GM12878 (cell line): ENCODE measurements at regions not wholly inside any gene's neighbourhood (a gene's known extent, or its start where the extent isn't known, plus 50 kb on each side); places are given as distances from the start of the nearest gene placed in this dataset.

Source experiments
- ATAC-seq: fragments of 200-7000 bp; cut with Tn5 transposase; 3 replicates; pipeline ENCODE4 v1.9.1; 2020; ENCODE audit warnings: mild to moderate bottlenecking, moderate library complexity
- BruUV-seq: library from RNA; stranded (reverse); fragments of 400-500 nt; replicated peaks from 2 replicates; lab custom pipeline; 2021; lab: Mats Ljungman, UMichigan
- CTCF ChIA-PET: fragments of 300-600 bp; sonication (Branson Sonifier 250); formaldehyde crosslinking; extraction: SDS; loops from one replicate; lab custom pipeline; 2021; ENCODE audit warnings: inconsistent platforms; lab: Yijun Ruan, JAX
- POLR2A ChIA-PET: fragments of 350-600 bp; formaldehyde crosslinking; extraction: SDS; loops from one replicate; lab custom pipeline; 2021; ENCODE audit warnings: inconsistent platforms; lab: Charles Lee
- RAD21 ChIA-PET: fragments of 300-600 bp; sonication (Branson Sonifier 250); formaldehyde crosslinking; loops from one replicate; lab custom pipeline; 2023; ENCODE audit warnings: antibody characterized with exemption; ENCODE audit not compliant: unreplicated experiment; lab: Charles Lee
- SMC1A ChIA-PET: fragments of 300-600 bp; sonication (Branson Sonifier 250); formaldehyde crosslinking; loops from one replicate; lab custom pipeline; 2023; ENCODE audit not compliant: unreplicated experiment, uncharacterized antibody; lab: Charles Lee
- DNase-seq: peaks from one replicate; pipeline ENCODE4 v3.0.0-alpha.2; 2011; ENCODE audit warnings: low read depth, low spot score
- FAIRE-seq: peaks from 3 replicates; lab custom pipeline; 2011; peaks lifted over from hg19 to GRCh38; lab: Jason Lieb, UNC
- H2AFZ ChIP-seq: 2 replicates; pipeline ENCODE4 v1.6.0; 2011; ENCODE audit warnings: low read depth, low read length, control low read depth; ENCODE audit not compliant: control insufficient read depth
- H3K27ac ChIP-seq: 2 replicates; pipeline ENCODE4 v1.5.1; 2011; ENCODE audit warnings: control low read depth; ENCODE audit not compliant: control insufficient read depth, insufficient read depth
- H3K27me3 ChIP-seq, 2 experiments: replicated peaks in 1 of 2; 2 replicates each; pipeline versions ENCODE4 v1.6.0 to v1.6.1; 2011; ENCODE audit warnings: low read length in 1 of 2; ENCODE audit not compliant: control insufficient read depth in 2 of 2, insufficient read depth in 2 of 2
- H3K36me3 ChIP-seq, 2 experiments: 2 replicates each; pipeline ENCODE4 v1.5.1; 2011; ENCODE audit warnings: low read length in 1 of 2; ENCODE audit not compliant: control insufficient read depth in 2 of 2, insufficient read depth in 2 of 2
- H3K4me1 ChIP-seq: 2 replicates; pipeline ENCODE4 v1.6.1; 2011; ENCODE audit warnings: mild to moderate bottlenecking, low read length, moderate library complexity, mixed read lengths; ENCODE audit not compliant: control insufficient read depth, insufficient read depth
- H3K4me2 ChIP-seq: 2 replicates; pipeline ENCODE4 v1.6.0; 2011; ENCODE audit warnings: control low read depth; ENCODE audit not compliant: control insufficient read depth, insufficient read depth
- H3K4me3 ChIP-seq: fragments of 200-600 bp; sonication (generic); 2 replicates; pipeline ENCODE4 v1.5.1; 2016
- H3K79me2 ChIP-seq: 2 replicates; pipeline ENCODE4 v1.6.0; 2011; ENCODE audit warnings: low read length; ENCODE audit not compliant: control insufficient read depth, insufficient read depth
- H3K9ac ChIP-seq: 2 replicates; pipeline ENCODE4 v1.8.0; 2011; ENCODE audit warnings: low read length, control low read depth, mixed read lengths; ENCODE audit not compliant: control insufficient read depth, insufficient read depth
- H3K9me3 ChIP-seq: replicated peaks from 3 replicates; pipeline ENCODE4 v1.5.1; 2011; ENCODE audit warnings: mild to moderate bottlenecking, low read length; ENCODE audit not compliant: control insufficient read depth, insufficient read depth
- H4K20me1 ChIP-seq: 2 replicates; pipeline ENCODE4 v1.6.0; 2011; ENCODE audit not compliant: control insufficient read depth, insufficient read depth
- ESRRA ChIP-seq: IDR thresholded peaks from 2 replicates; pipeline ENCODE4 v1.6.1; 2012; ENCODE audit warnings: mild to moderate bottlenecking, low read length, improper control_type of control experiment
- GABPA ChIP-seq: IDR thresholded peaks from 2 replicates; pipeline ENCODE4 v1.6.1; 2014; ENCODE audit warnings: antibody characterized with exemption, low read depth, mild to moderate bottlenecking, inconsistent platforms
- HDAC2 ChIP-seq: fragments of 200-600 bp; sonication (generic); IDR thresholded peaks from 2 replicates; pipeline ENCODE4 v1.6.1; 2017
- HDAC6 ChIP-seq: fragments of 200-600 bp; sonication (generic); IDR thresholded peaks from one replicate; pipeline ENCODE4 v1.8.0; 2017; ENCODE audit warnings: antibody characterized with exemption; ENCODE audit not compliant: unreplicated experiment
- IKZF2 ChIP-seq, 2 experiments: fragments of 450-650 bp; IDR thresholded peaks; 2 replicates each; pipeline ENCODE4 v1.6.1; 2017; ENCODE audit warnings: mild to moderate bottlenecking in 2 of 2, moderate library complexity in 2 of 2
- MXI1 ChIP-seq: fragments of 150-350 bp; IDR thresholded peaks from 2 replicates; pipeline ENCODE4 v1.6.1; 2011; ENCODE audit warnings: low read depth, mild to moderate bottlenecking, inconsistent platforms, low read length, improper control_type of control experiment
- NFYB ChIP-seq: IDR thresholded peaks from 2 replicates; pipeline ENCODE4 v1.6.1; 2011; ENCODE audit warnings: low read depth, mild to moderate bottlenecking, low read length, improper control_type of control experiment, moderate library complexity; ENCODE audit not compliant: insufficient read depth
- NR2C1 ChIP-seq: fragments of 450-650 bp; IDR thresholded peaks from 2 replicates; pipeline ENCODE4 v1.6.1; 2017; ENCODE audit warnings: antibody characterized with exemption, mild to moderate bottlenecking, moderate library complexity
- RAD21 ChIP-seq: IDR thresholded peaks from 2 replicates; pipeline ENCODE4 v1.6.1; 2011; ENCODE audit warnings: mild to moderate bottlenecking, low read depth, low read length, moderate library complexity; ENCODE audit not compliant: insufficient read depth
- SMC3 ChIP-seq: IDR thresholded peaks from 2 replicates; pipeline ENCODE4 v1.6.1; 2011; ENCODE audit warnings: low read length, improper control_type of control experiment, borderline replicate concordance
- SREBF2 ChIP-seq: IDR thresholded peaks from 2 replicates; pipeline ENCODE4 v1.6.1; 2012; ENCODE audit warnings: mild to moderate bottlenecking, low read length
- TCF3 ChIP-seq: IDR thresholded peaks from 2 replicates; pipeline ENCODE4 v1.6.1; 2012; ENCODE audit warnings: low read depth, mild to moderate bottlenecking, low read length, borderline replicate concordance; ENCODE audit not compliant: insufficient read depth
- ZZZ3 ChIP-seq: IDR thresholded peaks from 2 replicates; pipeline ENCODE4 v1.6.1; 2011; ENCODE audit warnings: low read depth; ENCODE audit not compliant: control insufficient read depth, insufficient read length
- WGBS: methylation state at CpG from one replicate; pipeline ENCODE4 v1.1.6; 2016; ENCODE audit warnings: low lambda C conversion rate; ENCODE audit not compliant: insufficient replicate concordance, insufficient coverage; ENCODE audit errors: missing lambda C conversion rate; 5-methylcytosine and 5-hydroxymethylcytosine counted together
- in situ Hi-C: fragments of 300-500 bp; cut with MboI; formaldehyde crosslinking; loops from 9 replicates; pipeline ENCODE4 v1.14.3; 2018; ENCODE audit warnings: mixed read lengths
- intact Hi-C: fragments of 100-400 bp; cut with micrococcal nuclease; formaldehyde crosslinking; loops from one replicate; pipeline ENCODE4 v1.14.2; 2022; ENCODE audit not compliant: unreplicated experiment
- TF ChIP-seq, protein P1 (sequence below): fragments of 450-650 bp; IDR thresholded peaks from 2 replicates; pipeline ENCODE4 v1.6.1; 2014; ENCODE audit warnings: mild to moderate bottlenecking
- TF ChIP-seq, protein P2 (sequence below): IDR thresholded peaks from 2 replicates; pipeline ENCODE4 v1.6.1; 2012; ENCODE audit warnings: improper control_type of control experiment, low read depth, low read length; ENCODE audit not compliant: insufficient replicate concordance

DNA sequence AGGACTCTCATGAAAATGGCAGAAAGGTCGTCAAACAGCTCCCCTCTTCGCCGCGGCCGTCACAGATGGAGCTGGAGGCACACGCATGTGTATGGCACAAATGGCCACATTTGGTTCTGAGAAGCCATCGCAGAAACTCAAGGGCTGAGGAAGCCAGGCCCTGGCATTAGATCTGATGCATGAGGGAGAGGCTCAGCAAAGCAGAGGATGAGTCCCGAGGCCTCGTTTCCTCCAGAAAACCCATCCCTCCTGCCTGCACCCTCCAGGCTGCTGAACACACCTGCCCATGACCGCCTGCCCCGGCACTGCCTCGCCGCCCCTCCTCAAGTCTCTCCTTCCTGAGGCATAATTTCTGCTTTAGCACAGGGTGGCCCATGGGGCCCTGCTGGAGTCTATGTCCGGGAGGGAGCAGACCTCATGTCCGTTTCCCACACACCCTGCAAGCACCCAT, 240.3 kb downstream of the DLL1 start:
- Histone ChIP-seq H3K4me1 (no peaks in the 10 kb centered on the region), H3K79me2 (no peaks in the 10 kb centered on the region), H3K36me3 (no peaks in the 10 kb centered on the region), H4K20me1 (no peaks in the 10 kb centered on the region), H3K4me2 (no peak overlapping the region), H2AFZ (no peak overlapping the region), H3K4me3 (no peak overlapping the region), H3K9me3 (no peaks in the 10 kb centered on the region; the same call in 2 of the 3 replicates)
- ChIA-PET CTCF (no interaction called here), SMC1A (no interaction called here)
- no peak for FAIRE-seq
- in situ Hi-C loops: no loop called here
- BruUV-seq: no TSS peak
- 58% methylated on average over 14 of the region's 15 CpGs for WGBS
- TF ChIP-seq GABPA (no peak), MXI1 (no peak), HDAC2 (no peak), SREBF2 (no peak), NR2C1 (no peak), IKZF2 (IDR thresholded peaks at IDR 0.05) (no peak), TCF3 (no peak), NFYB (no peak), HDAC6 (no peak), ESRRA (no peak), RAD21 (no peak), ZZZ3 (no peak), SMC3 (no peak)
- TF ChIP-seq, protein P1, sequence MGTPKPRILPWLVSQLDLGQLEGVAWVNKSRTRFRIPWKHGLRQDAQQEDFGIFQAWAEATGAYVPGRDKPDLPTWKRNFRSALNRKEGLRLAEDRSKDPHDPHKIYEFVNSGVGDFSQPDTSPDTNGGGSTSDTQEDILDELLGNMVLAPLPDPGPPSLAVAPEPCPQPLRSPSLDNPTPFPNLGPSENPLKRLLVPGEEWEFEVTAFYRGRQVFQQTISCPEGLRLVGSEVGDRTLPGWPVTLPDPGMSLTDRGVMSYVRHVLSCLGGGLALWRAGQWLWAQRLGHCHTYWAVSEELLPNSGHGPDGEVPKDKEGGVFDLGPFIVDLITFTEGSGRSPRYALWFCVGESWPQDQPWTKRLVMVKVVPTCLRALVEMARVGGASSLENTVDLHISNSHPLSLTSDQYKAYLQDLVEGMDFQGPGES: no peak
- TF ChIP-seq, protein P2, sequence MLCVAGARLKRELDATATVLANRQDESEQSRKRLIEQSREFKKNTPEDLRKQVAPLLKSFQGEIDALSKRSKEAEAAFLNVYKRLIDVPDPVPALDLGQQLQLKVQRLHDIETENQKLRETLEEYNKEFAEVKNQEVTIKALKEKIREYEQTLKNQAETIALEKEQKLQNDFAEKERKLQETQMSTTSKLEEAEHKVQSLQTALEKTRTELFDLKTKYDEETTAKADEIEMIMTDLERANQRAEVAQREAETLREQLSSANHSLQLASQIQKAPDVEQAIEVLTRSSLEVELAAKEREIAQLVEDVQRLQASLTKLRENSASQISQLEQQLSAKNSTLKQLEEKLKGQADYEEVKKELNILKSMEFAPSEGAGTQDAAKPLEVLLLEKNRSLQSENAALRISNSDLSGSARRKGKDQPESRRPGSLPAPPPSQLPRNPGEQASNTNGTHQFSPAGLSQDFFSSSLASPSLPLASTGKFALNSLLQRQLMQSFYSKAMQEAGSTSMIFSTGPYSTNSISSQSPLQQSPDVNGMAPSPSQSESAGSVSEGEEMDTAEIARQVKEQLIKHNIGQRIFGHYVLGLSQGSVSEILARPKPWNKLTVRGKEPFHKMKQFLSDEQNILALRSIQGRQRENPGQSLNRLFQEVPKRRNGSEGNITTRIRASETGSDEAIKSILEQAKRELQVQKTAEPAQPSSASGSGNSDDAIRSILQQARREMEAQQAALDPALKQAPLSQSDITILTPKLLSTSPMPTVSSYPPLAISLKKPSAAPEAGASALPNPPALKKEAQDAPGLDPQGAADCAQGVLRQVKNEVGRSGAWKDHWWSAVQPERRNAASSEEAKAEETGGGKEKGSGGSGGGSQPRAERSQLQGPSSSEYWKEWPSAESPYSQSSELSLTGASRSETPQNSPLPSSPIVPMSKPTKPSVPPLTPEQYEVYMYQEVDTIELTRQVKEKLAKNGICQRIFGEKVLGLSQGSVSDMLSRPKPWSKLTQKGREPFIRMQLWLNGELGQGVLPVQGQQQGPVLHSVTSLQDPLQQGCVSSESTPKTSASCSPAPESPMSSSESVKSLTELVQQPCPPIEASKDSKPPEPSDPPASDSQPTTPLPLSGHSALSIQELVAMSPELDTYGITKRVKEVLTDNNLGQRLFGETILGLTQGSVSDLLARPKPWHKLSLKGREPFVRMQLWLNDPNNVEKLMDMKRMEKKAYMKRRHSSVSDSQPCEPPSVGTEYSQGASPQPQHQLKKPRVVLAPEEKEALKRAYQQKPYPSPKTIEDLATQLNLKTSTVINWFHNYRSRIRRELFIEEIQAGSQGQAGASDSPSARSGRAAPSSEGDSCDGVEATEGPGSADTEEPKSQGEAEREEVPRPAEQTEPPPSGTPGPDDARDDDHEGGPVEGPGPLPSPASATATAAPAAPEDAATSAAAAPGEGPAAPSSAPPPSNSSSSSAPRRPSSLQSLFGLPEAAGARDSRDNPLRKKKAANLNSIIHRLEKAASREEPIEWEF: no peak
- TF ChIP-seq, all 136 proteins: peak for 0
- ChIA-PET RAD21 (no interaction called here), POLR2A (no interaction called here)
- no peak for ATAC-seq
- no peak overlapping the region for H3K27ac ChIP-seq
- H3K27me3 ChIP-seq: no peaks in the 10 kb centered on the region
- no peak overlapping the region for H3K9ac ChIP-seq
- intact Hi-C loops: no loop called here
- no peak for DNase-seq
